ENCODE measurements at regions not wholly inside any gene's neighbourhood (a gene's known extent, or its start where the extent isn't known, plus 50 kb on each side); places are given as distances from the start of the nearest gene placed in this dataset.

GRCh38 chr3:194930377-194931204 lies 244.9 kb downstream of the FAM43A start:
- Histone ChIP-seq H3K9ac (ENCODE audit: low read depth, low read length) (no peak overlapping the region), H3K4me3 (ENCODE audit: low read length) (no peak overlapping the region), H3K4me1 (ENCODE audit: insufficient read depth, low read length) (peaks cover 9% of the 10 kb centered on the region), H3K27me3 (ENCODE audit: insufficient read depth, low read length) (no peaks in the 10 kb centered on the region), H3K36me3 (ENCODE audit: insufficient read depth, low read length) (no peaks in the 10 kb centered on the region), H3K9me3 (ENCODE audit: insufficient read depth, low read depth, low read length) (peaks cover 2% of the 10 kb centered on the region; the same call in 1 of the 2 replicates), H3K27ac (ENCODE audit: low read depth, low read length) (no peak overlapping the region)
- 86% methylated on average over 9 of the region's 9 CpGs for WGBS

- no peaks in the 10 kb centered on the region for H3K36me3 ChIP-seq (ENCODE audit: insufficient read depth, low read length)
- no peak overlapping the region for H3K4me3 ChIP-seq (ENCODE audit: low read length)
- no peak overlapping the region for H3K27ac ChIP-seq (ENCODE audit: low read depth, low read length)
- peaks cover 2% of the 10 kb centered on the region; the same call in 1 of the 2 replicates for H3K9me3 ChIP-seq (ENCODE audit: insufficient read depth, low read depth, low read length)
- 92% methylated on average over 4 of the region's 4 CpGs for WGBS
- no peaks in the 10 kb centered on the region for H3K27me3 ChIP-seq (ENCODE audit: insufficient read depth, low read length)
- H3K9ac ChIP-seq (ENCODE audit: low read depth, low read length): no peak overlapping the region
- peaks cover 3% of the 10 kb centered on the region; the same call in 1 of the 2 replicates for H3K4me1 ChIP-seq (ENCODE audit: insufficient read depth, low read length)
Observed at GRCh38 chr3:194931347-194931746, 245.7 kb downstream of the FAM43A start.

- WGBS: 92% methylated on average over 2 of the region's 2 CpGs
- H3K4me1 ChIP-seq (ENCODE audit: insufficient read depth, low read length): peaks cover 3% of the 10 kb centered on the region; the same call in 1 of the 2 replicates
- H3K36me3 ChIP-seq (ENCODE audit: insufficient read depth, low read length): no peaks in the 10 kb centered on the region
- peaks cover 2% of the 10 kb centered on the region; the same call in 1 of the 2 replicates for H3K9me3 ChIP-seq (ENCODE audit: insufficient read depth, low read depth, low read length)
- no peak overlapping the region for H3K9ac ChIP-seq (ENCODE audit: low read depth, low read length)
- H3K27me3 ChIP-seq (ENCODE audit: insufficient read depth, low read length): no peaks in the 10 kb centered on the region
- H3K27ac ChIP-seq (ENCODE audit: low read depth, low read length): no peak overlapping the region
- no peak overlapping the region for H3K4me3 ChIP-seq (ENCODE audit: low read length)
Observed at GRCh38 chr3:194931865-194932264, 246.2 kb downstream of the FAM43A start.

GRCh38 chr3:194933465-194933864 lies 247.8 kb downstream of the FAM43A start:
- H3K4me1 ChIP-seq (ENCODE audit: insufficient read depth, low read length): peaks cover 3% of the 10 kb centered on the region; the same call in 1 of the 2 replicates
- no peaks in the 10 kb centered on the region for H3K36me3 ChIP-seq (ENCODE audit: insufficient read depth, low read length)
- no peak overlapping the region for H3K4me3 ChIP-seq (ENCODE audit: low read length)
- no peaks in the 10 kb centered on the region for H3K27me3 ChIP-seq (ENCODE audit: insufficient read depth, low read length)
- WGBS: 85% methylated on average over 5 of the region's 5 CpGs
- no peak overlapping the region for H3K27ac ChIP-seq (ENCODE audit: low read depth, low read length)
- peaks cover 2% of the 10 kb centered on the region; the same call in 1 of the 2 replicates for H3K9me3 ChIP-seq (ENCODE audit: insufficient read depth, low read depth, low read length)
- H3K9ac ChIP-seq (ENCODE audit: low read depth, low read length): no peak overlapping the region

GRCh38 chr3:194935061-194935460 lies 249.4 kb downstream of the FAM43A start:
- no peak overlapping the region for H3K9ac ChIP-seq (ENCODE audit: low read depth, low read length)
- no peaks in the 10 kb centered on the region for H3K27me3 ChIP-seq (ENCODE audit: insufficient read depth, low read length)
- 95% methylated on average over 4 of the region's 4 CpGs for WGBS
- H3K4me3 ChIP-seq (ENCODE audit: low read length): no peak overlapping the region
- H3K27ac ChIP-seq (ENCODE audit: low read depth, low read length): no peak overlapping the region
- no peaks in the 10 kb centered on the region for H3K36me3 ChIP-seq (ENCODE audit: insufficient read depth, low read length)
- peaks cover 2% of the 10 kb centered on the region; the same call in 1 of the 2 replicates for H3K9me3 ChIP-seq (ENCODE audit: insufficient read depth, low read depth, low read length)
- peaks cover 3% of the 10 kb centered on the region; the same call in 1 of the 2 replicates for H3K4me1 ChIP-seq (ENCODE audit: insufficient read depth, low read length)

GRCh38 chr3:194935632-194936470 lies 250.2 kb downstream of the FAM43A start:
- no peak overlapping the region for H3K9ac ChIP-seq (ENCODE audit: low read depth, low read length)
- H3K27ac ChIP-seq (ENCODE audit: low read depth, low read length): no peak overlapping the region
- no peaks in the 10 kb centered on the region for H3K27me3 ChIP-seq (ENCODE audit: insufficient read depth, low read length)
- 96% methylated on average over 10 of the region's 10 CpGs for WGBS
- peaks cover 2% of the 10 kb centered on the region; the same call in 1 of the 2 replicates for H3K9me3 ChIP-seq (ENCODE audit: insufficient read depth, low read depth, low read length)
- H3K36me3 ChIP-seq (ENCODE audit: insufficient read depth, low read length): no peaks in the 10 kb centered on the region
- peaks cover under 1% of the 10 kb centered on the region; the same call in 1 of the 2 replicates for H3K4me1 ChIP-seq (ENCODE audit: insufficient read depth, low read length)
- no peak overlapping the region for H3K4me3 ChIP-seq (ENCODE audit: low read length)

GRCh38 chr3:194936659-194937058 lies 251.0 kb downstream of the FAM43A start:
- Histone ChIP-seq H3K27me3 (ENCODE audit: insufficient read depth, low read length) (no peaks in the 10 kb centered on the region), H3K4me3 (ENCODE audit: low read length) (no peak overlapping the region), H3K9me3 (ENCODE audit: insufficient read depth, low read depth, low read length) (peaks cover 2% of the 10 kb centered on the region; the same call in 1 of the 2 replicates), H3K27ac (ENCODE audit: low read depth, low read length) (no peak overlapping the region), H3K36me3 (ENCODE audit: insufficient read depth, low read length) (no peaks in the 10 kb centered on the region), H3K9ac (ENCODE audit: low read depth, low read length) (no peak overlapping the region), H3K4me1 (ENCODE audit: insufficient read depth, low read length) (no peaks in the 10 kb centered on the region)
- WGBS: 91% methylated on average over 4 of the region's 4 CpGs

GRCh38 chr3:194937144-194937543 lies 251.5 kb downstream of the FAM43A start:
- Histone ChIP-seq H3K27ac (ENCODE audit: low read depth, low read length) (no peak overlapping the region), H3K36me3 (ENCODE audit: insufficient read depth, low read length) (no peaks in the 10 kb centered on the region), H3K4me1 (ENCODE audit: insufficient read depth, low read length) (no peaks in the 10 kb centered on the region), H3K4me3 (ENCODE audit: low read length) (no peak overlapping the region), H3K27me3 (ENCODE audit: insufficient read depth, low read length) (no peaks in the 10 kb centered on the region), H3K9ac (ENCODE audit: low read depth, low read length) (no peak overlapping the region), H3K9me3 (ENCODE audit: insufficient read depth, low read depth, low read length) (peaks cover 2% of the 10 kb centered on the region; the same call in 1 of the 2 replicates)
- WGBS: 86% methylated on average over 5 of the region's 5 CpGs

GRCh38 chr3:194937882-194938321 lies 252.2 kb downstream of the FAM43A start:
- Histone ChIP-seq H3K27me3 (ENCODE audit: insufficient read depth, low read length) (no peaks in the 10 kb centered on the region), H3K27ac (ENCODE audit: low read depth, low read length) (no peak overlapping the region), H3K9ac (ENCODE audit: low read depth, low read length) (no peak overlapping the region), H3K4me3 (ENCODE audit: low read length) (no peak overlapping the region), H3K36me3 (ENCODE audit: insufficient read depth, low read length) (no peaks in the 10 kb centered on the region), H3K9me3 (ENCODE audit: insufficient read depth, low read depth, low read length) (0 out of 2 replicates have a peak, but pooled peaks cover 2% of the 10 kb centered on the region), H3K4me1 (ENCODE audit: insufficient read depth, low read length) (no peaks in the 10 kb centered on the region)
- 93% methylated on average over 7 of the region's 7 CpGs for WGBS

GRCh38 chr3:194938845-194939531 lies 253.3 kb downstream of the FAM43A start:
- H3K36me3 ChIP-seq (ENCODE audit: insufficient read depth, low read length): no peaks in the 10 kb centered on the region
- H3K9ac ChIP-seq (ENCODE audit: low read depth, low read length): no peak overlapping the region
- no peaks in the 10 kb centered on the region for H3K9me3 ChIP-seq (ENCODE audit: insufficient read depth, low read depth, low read length)
- H3K27me3 ChIP-seq (ENCODE audit: insufficient read depth, low read length): no peaks in the 10 kb centered on the region
- no peak overlapping the region for H3K27ac ChIP-seq (ENCODE audit: low read depth, low read length)
- 92% methylated on average over 8 of the region's 8 CpGs for WGBS
- H3K4me3 ChIP-seq (ENCODE audit: low read length): no peak overlapping the region
- no peaks in the 10 kb centered on the region for H3K4me1 ChIP-seq (ENCODE audit: insufficient read depth, low read length)
